Natural killer cell (primary cell): ENCODE measurements at regions not wholly inside any gene's neighbourhood (a gene's known extent, or its start where the extent isn't known, plus 50 kb on each side); places are given as distances from the start of the nearest gene placed in this dataset.

Experiments
- ATAC-seq, 3 donors: fragments of 150-1000 bp in 2 of 3; fragments of 200-7000 bp in 1 of 3; cut with Tn5 transposase; 1 replicate in 1 of 3; 2 replicates in 2 of 3; pipeline ENCODE4 v1.10.0; 2021; ENCODE audit warnings: mild to moderate bottlenecking in 2 of 3, moderate library complexity in 2 of 3
- DNase-seq, 2 donors: peaks; one replicate each; pipeline versions ENCODE4 v3.0.0 to v3.0.0-alpha.2; 2013 to 2021; ENCODE audit warnings: mixed read lengths in 1 of 2
- H3K27ac ChIP-seq: one replicate; pipeline ENCODE4 v1.5.1; 2013; ENCODE audit warnings: mild to moderate bottlenecking, low read length
- H3K27me3 ChIP-seq: one replicate; pipeline ENCODE4 v1.6.1; 2013; ENCODE audit warnings: low read length; ENCODE audit not compliant: control insufficient read depth, insufficient read depth
- H3K36me3 ChIP-seq: one replicate; pipeline ENCODE4 v1.6.1; 2013; ENCODE audit warnings: low read length; ENCODE audit not compliant: control insufficient read depth, insufficient read depth
- H3K4me1 ChIP-seq: one replicate; pipeline ENCODE4 v1.6.1; 2013; ENCODE audit warnings: low read length; ENCODE audit not compliant: control insufficient read depth, insufficient read depth
- H3K4me3 ChIP-seq: one replicate; pipeline ENCODE4 v1.5.1; 2013; ENCODE audit warnings: low read length
- H3K9me3 ChIP-seq: one replicate; pipeline ENCODE4 v1.6.1; 2013; ENCODE audit warnings: low read length; ENCODE audit not compliant: control insufficient read depth, insufficient read depth
- H3K27ac Mint-ChIP-seq, 2 donors: one replicate each; pipeline ENCODE4 v1.8.0; 2022; ENCODE audit warnings: mild to moderate bottlenecking in 2 of 2, mixed read lengths in 2 of 2, moderate library complexity in 1 of 2
- H3K27me3 Mint-ChIP-seq, 2 donors: one replicate each; pipeline ENCODE4 v1.8.0; 2022; ENCODE audit warnings: low read depth in 2 of 2, mixed read lengths in 2 of 2
- H3K36me3 Mint-ChIP-seq: one replicate; pipeline ENCODE4 v1.8.0; 2022; ENCODE audit warnings: mixed read lengths
- H3K4me1 Mint-ChIP-seq, 2 donors: one replicate each; pipeline ENCODE4 v1.8.0; 2022; ENCODE audit warnings: mixed read lengths in 2 of 2
- H3K4me3 Mint-ChIP-seq: one replicate; pipeline ENCODE4 v1.8.0; 2022; ENCODE audit warnings: mild to moderate bottlenecking, moderate library complexity, mixed read lengths
- H3K9me3 Mint-ChIP-seq, 2 donors: one replicate each; pipeline ENCODE4 v1.8.0; 2022; ENCODE audit warnings: mixed read lengths in 2 of 2
- CTCF ChIP-seq: fragments of 200-600 bp; IDR thresholded peaks from one replicate; pipeline ENCODE4 v1.8.0; 2022; ENCODE audit warnings: antibody characterized with exemption
- WGBS: methylation state at CpG from one replicate; pipeline ENCODE4 v1.1.7; 2013; ENCODE audit warnings: missing lambda C conversion rate; ENCODE audit not compliant: insufficient coverage; 5-methylcytosine and 5-hydroxymethylcytosine counted together
- intact Hi-C: fragments of 100-400 bp; cut with micrococcal nuclease; formaldehyde crosslinking; loops from one replicate; pipeline ENCODE4 v1.14.2; 2022

GRCh38 chr3:187456250-187456649, 88.1 kb downstream of the RTP4 start:
- ATAC-seq: no peak
- H3K27me3 Mint-ChIP-seq: peaks cover 25 to 42% of the 10 kb centered on the region in 2 donors

GRCh38 chr3:187454085-187454815, 86.1 kb downstream of the RTP4 start:
- intact Hi-C loops: no loop called here
- WGBS: 65% methylated on average over 6 of the region's 6 CpGs
- Mint-ChIP-seq H3K27ac (no peak overlapping the region), H3K36me3 (no peaks in the 10 kb centered on the region), H3K9me3 (no peaks in the 10 kb centered on the region), H3K27me3 (peaks cover 21 to 46% of the 10 kb centered on the region in 2 donors), H3K4me3 (no peak overlapping the region), H3K4me1 (no peaks in the 10 kb centered on the region)
- DNase-seq (no peak), ATAC-seq (no peak)
- TF ChIP-seq CTCF: no peak
- Histone ChIP-seq H3K36me3 (no peaks in the 10 kb centered on the region), H3K4me1 (no peaks in the 10 kb centered on the region), H3K27ac (no peak overlapping the region), H3K27me3 (no peaks in the 10 kb centered on the region), H3K9me3 (no peaks in the 10 kb centered on the region), H3K4me3 (no peak overlapping the region)

More at GRCh38 chr3:187456250-187456649, 88.1 kb downstream of the RTP4 start:
- Histone ChIP-seq H3K4me1 (no peaks in the 10 kb centered on the region), H3K4me3 (no peak overlapping the region), H3K36me3 (no peaks in the 10 kb centered on the region), H3K27me3 (no peaks in the 10 kb centered on the region), H3K9me3 (no peaks in the 10 kb centered on the region), H3K27ac (no peak overlapping the region)
- no peak for DNase-seq
- no peak for TF ChIP-seq CTCF
- Mint-ChIP-seq H3K27ac (no peak overlapping the region), H3K4me3 (no peak overlapping the region), H3K9me3 (no peaks in the 10 kb centered on the region), H3K4me1 (no peaks in the 10 kb centered on the region), H3K36me3 (no peaks in the 10 kb centered on the region)
- 43% methylated on average over 1 of the region's 1 CpG for WGBS
- intact Hi-C loops: no loop called here

DNA sequence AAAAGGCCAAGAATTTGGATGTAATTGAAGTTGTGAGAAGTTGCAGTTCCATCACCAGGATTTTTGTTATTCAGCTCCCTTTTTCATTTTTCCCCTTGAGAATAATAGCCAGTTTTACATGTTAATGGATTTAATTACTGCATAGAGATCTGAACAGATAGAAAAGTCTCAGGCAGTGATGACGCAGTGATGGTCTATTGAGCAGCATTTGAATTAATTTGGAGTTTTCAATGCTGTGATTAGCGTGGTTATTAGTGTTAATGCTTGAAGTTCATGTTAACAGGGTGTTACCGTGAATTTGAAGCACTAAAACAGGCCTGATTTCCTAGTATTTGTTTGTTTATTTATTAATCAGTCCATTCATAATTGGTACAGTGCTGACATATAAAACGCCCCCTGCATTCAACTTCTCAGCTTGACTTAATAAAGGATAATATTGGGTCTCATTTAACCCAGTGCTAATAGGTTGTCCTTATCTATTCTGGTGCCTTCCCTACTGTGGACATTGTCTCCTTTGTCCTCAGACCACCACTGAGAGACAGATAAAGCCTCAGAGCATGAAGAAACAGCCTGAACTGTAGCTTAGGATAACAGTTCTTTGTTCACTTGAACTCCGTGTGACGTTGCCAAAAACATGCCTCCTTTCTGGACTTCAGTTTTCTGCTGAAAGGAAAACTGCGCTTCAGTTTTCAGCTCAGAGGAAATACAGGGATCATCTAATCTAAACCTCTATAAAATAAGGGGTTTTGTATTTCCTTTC, 82.4 kb downstream of the RTP4 start:
- intact Hi-C loops: no loop called here
- H3K27ac Mint-ChIP-seq: no peak overlapping the region
- TF ChIP-seq CTCF: no peak
- Histone ChIP-seq H3K36me3 (no peaks in the 10 kb centered on the region), H3K4me3 (no peak overlapping the region), H3K9me3 (no peaks in the 10 kb centered on the region), H3K27ac (no peak overlapping the region), H3K27me3 (no peaks in the 10 kb centered on the region), H3K4me1 (no peaks in the 10 kb centered on the region)
- 89% methylated on average over 6 of the region's 7 CpGs for WGBS
- ATAC-seq: no peak
- H3K4me3 Mint-ChIP-seq: no peak overlapping the region
- H3K27me3 Mint-ChIP-seq: peaks cover 9 to 41% of the 10 kb centered on the region in 2 donors
- no peak for DNase-seq
- H3K4me1 Mint-ChIP-seq: no peaks in the 10 kb centered on the region
- H3K36me3 Mint-ChIP-seq: no peaks in the 10 kb centered on the region
- no peaks in the 10 kb centered on the region for H3K9me3 Mint-ChIP-seq
